ENCODE measurements at regions not wholly inside any gene's neighbourhood (a gene's known extent, or its start where the extent isn't known, plus 50 kb on each side); places are given as distances from the start of the nearest gene placed in this dataset.
A peak's percentile ranks its signal among the peaks of the same experiment; 100 is the strongest.

GRCh38 chr22:48098243-48098920 lies 1335.9 kb downstream of the TBC1D22A start:
- DNase-seq (ENCODE audit: low read depth) = no peak

- DNase-seq (ENCODE audit: low read depth) = no peak
Measured at GRCh38 chr22:48097723-48098122, 1335.3 kb downstream of the TBC1D22A start.

GRCh38 chr22:48096851-48097665 lies 1334.6 kb downstream of the TBC1D22A start:
- DNase-seq (ENCODE audit: low read depth) = no peak

- DNase-seq (ENCODE audit: low read depth) = no peak
Measured at GRCh38 chr22:48096411-48096810, 1334.0 kb downstream of the TBC1D22A start.

- DNase-seq (ENCODE audit: low read depth) = no peak
Measured at GRCh38 chr22:48093981-48094380, 1331.5 kb downstream of the TBC1D22A start.

GRCh38 chr22:48092866-48093265 lies 1330.4 kb downstream of the TBC1D22A start:
- DNase-seq (ENCODE audit: low read depth) = no peak

GRCh38 chr22:48091656-48092223 lies 1329.3 kb downstream of the TBC1D22A start:
- no peak for DNase-seq (ENCODE audit: low read depth)

GRCh38 chr22:48091060-48091650 lies 1328.7 kb downstream of the TBC1D22A start:
- no peak for DNase-seq (ENCODE audit: low read depth)

- no peak for DNase-seq (ENCODE audit: low read depth)
Measured at GRCh38 chr22:48090332-48090672, 1327.9 kb downstream of the TBC1D22A start.

- peak; percentile 10 for DNase-seq (ENCODE audit: low read depth)
Measured at GRCh38 chr22:48089601-48090331, 1327.3 kb downstream of the TBC1D22A start.

- no peak for DNase-seq (ENCODE audit: low read depth)
Measured at GRCh38 chr22:48088926-48089536, 1326.6 kb downstream of the TBC1D22A start.

- no peak for DNase-seq (ENCODE audit: low read depth)
Measured at GRCh38 chr22:48088251-48088650, 1325.8 kb downstream of the TBC1D22A start.

- DNase-seq (ENCODE audit: low read depth) = no peak
Measured at GRCh38 chr22:48085901-48086645, 1323.6 kb downstream of the TBC1D22A start.

- no peak for DNase-seq (ENCODE audit: low read depth)
Measured at GRCh38 chr22:48084729-48085050, 1322.2 kb downstream of the TBC1D22A start.

- DNase-seq (ENCODE audit: low read depth) = no peak
Measured at GRCh38 chr22:48084041-48084728, 1321.7 kb downstream of the TBC1D22A start.

GRCh38 chr22:48083502-48083901 lies 1321.1 kb downstream of the TBC1D22A start:
- no peak for DNase-seq (ENCODE audit: low read depth)

GRCh38 chr22:48082284-48082683 lies 1319.8 kb downstream of the TBC1D22A start:
- no peak for DNase-seq (ENCODE audit: low read depth)

GRCh38 chr22:48081281-48081680 lies 1318.8 kb downstream of the TBC1D22A start:
- no peak for DNase-seq (ENCODE audit: low read depth)

GRCh38 chr22:48080316-48081165 lies 1318.1 kb downstream of the TBC1D22A start:
- DNase-seq (ENCODE audit: low read depth) = no peak

Data from GM04503 (cell line).